GM12801 (cell line): ENCODE measurements at regions not wholly inside any gene's neighbourhood (a gene's known extent, or its start where the extent isn't known, plus 50 kb on each side); places are given as distances from the start of the nearest gene placed in this dataset.
A peak's percentile ranks its signal among the peaks of the same experiment; 100 is the strongest.

Experiments
- CTCF ChIP-seq: IDR thresholded peaks from one replicate; pipeline ENCODE4 v1.5.1; 2011; ENCODE audit warnings: control low read depth; ENCODE audit not compliant: insufficient read length; ENCODE audit errors: extremely low read depth

DNA sequence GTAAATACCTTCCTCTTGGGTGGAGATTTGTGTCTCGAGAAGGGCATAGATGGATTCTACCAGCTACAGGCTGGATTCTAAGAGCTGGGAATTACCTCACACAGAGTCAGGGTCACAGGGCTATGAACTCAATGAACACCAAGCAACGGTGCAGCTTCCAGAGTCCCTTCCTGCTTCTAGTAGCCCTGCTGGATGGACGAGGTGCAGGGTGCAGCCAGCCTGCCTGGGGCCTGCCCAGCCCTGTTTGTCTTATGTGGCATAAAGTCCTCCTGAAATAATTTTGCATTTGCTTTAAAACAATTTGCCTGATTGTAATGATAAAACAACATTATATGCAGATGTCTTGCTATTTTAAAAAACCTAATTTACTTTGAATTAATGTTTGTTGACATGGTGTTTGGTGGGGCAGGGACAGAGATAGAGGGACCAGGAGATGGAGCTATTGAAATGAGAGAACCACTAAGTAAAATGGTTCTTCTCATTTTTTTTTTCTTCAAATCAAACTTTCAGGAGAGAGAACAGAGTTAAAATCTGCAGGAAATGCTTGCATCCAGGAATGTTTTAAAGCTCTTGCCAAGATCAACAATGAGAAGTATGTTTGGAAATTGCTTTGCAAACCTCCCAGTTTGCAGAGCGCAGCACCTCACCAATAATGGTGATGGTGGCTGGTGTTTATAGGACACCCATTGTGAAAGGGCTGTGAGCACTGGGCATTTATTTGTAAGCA lies 305.4 kb upstream of the PODXL start:
- TF ChIP-seq CTCF, result no peak

DNA sequence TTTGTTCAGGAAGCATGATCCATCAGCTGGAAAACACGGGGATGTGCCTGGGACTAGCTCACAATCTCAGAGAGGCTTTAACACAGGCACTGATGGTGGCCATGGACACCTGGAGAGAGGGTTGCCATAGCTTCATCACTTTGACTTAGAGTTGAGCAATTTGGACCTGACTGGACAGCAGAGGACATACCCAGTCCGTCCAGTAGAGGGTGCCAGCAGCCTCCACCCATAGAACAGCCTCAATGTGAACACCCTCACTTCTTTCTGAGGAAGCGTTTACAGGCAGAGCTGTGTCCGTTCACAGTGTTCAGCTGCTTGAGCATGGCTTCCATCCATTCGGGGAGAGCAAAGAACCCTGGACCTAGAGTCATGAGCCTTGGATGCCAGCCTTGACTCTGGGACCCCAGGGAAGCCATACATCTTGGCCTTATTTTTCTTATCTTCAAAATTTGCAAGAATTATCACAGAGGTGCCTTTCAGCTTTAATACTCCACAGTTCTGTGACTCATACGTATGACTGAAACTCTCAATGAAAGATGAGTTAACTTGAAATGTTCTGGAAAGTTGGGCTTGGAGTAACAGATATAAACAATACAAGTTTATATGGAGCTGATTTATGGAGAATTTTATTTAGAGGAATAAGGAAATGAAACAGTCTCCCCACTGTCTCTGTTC lies 302.9 kb upstream of the PODXL start:
- peak; percentile 35 for TF ChIP-seq CTCF

DNA sequence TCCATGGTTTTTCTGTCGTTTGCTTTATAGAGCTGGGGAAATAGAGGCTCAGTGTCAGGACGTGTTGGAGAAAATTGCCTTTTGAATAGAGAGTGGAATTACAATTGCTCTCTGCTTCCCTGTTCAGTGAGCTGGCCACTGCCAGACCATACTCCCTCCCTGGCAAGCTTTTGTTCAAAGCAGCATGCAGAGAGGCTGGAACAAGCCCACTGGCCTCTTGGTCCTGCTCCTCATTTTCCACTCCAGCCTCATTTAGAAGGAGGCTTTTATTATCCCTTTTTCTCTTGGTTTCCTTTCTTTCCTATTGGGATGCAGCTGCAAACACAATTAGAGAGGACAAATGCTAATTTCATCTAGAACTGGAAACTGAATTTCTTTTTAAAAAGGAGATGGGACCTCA lies 302.2 kb upstream of the PODXL start:
- no peak for TF ChIP-seq CTCF

DNA sequence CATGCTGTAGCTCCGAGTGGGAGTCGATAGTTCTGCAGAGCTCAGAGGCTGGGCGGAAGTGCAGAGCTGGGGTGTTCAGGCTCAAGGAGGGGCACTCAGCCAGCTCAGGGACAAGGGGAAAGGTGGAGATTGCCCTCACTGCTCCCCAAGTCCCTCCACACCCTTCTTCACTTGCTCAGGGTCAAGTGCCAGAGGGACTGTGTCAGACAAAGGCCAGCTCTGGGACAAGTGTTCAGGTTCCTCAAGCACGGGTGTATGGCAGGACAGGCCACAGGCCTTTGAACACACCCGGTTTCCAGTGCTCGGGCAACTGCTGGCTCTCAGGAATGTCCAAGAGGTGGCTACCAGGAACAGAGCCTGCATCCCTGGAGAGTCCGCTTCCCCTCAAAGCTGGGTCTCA lies 293.0 kb upstream of the PODXL start:
- TF ChIP-seq CTCF, result no peak

- TF ChIP-seq CTCF, result no peak
These were observed 291.6 kb upstream of the PODXL start for GRCh38 chr7:131848033-131848432.

DNA sequence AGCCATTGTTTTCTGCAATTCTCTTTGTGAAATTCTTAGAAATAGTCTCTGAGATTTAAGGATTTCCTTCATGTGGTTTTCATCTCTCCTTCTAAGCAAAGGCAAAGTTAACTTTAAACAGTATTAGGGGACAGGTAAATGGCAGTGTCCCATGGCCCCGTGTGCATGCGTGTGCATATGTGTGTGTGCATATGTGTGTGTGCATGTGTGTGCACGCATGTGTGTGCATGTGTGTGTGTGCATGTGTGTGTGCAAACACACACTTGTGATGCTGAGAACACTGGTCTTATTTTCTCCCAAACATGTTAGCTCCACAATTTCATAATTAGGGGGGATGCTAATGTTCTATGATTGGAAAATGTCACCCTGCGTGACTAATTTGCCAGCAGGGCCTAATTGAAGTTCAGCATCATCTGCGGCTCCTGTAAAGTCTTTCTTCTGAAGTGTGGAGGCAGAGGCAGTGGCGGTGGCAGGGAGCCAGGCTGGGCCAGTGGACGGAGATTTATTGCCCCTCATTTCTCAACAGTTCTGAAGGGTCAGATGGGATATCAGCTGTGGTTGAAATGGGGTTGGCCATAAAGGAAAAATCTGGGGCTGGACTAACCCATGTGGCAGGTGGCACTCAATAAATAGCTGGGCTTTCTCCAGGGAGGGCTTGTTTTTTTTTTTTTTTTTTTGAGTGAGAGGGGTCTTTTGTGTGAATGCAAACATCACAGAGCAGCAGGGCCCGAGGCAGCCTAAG lies 289.3 kb upstream of the PODXL start:
- TF ChIP-seq CTCF, result no peak

DNA sequence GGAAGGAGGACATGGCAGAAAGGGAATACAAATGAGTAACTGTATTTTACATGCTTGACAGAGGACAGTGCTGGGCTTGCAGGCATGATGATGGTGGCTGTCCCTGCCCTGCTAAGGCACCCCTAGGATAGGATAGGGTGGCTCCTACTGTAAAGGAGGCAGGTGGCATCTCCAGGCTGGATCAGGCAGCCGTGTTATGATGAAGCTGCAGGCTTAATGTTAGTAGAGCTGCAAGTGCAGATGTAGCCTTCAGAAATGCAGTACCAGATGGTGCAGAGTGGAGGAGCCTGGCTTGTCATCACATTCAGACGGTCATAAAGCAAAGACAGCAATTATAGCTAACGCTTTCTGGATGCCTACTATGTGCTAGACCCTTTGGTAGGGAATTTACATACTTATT lies 287.9 kb upstream of the PODXL start:
- TF ChIP-seq CTCF, result no peak
